ENCODE measurements at regions not wholly inside any gene's neighbourhood (a gene's known extent, or its start where the extent isn't known, plus 50 kb on each side); places are given as distances from the start of the nearest gene placed in this dataset.

GRCh38 chr12:114765960-114766691 is 82.2 kb upstream of the TBX3 start:
- Histone ChIP-seq H2BK12ac (ENCODE audit: low read depth, low read length) (no peak overlapping the region), H4K91ac (replicated peaks; ENCODE audit: insufficient read length, low read length) (no peak overlapping the region), H3K4ac (replicated peaks; ENCODE audit: insufficient read length, low read depth, low read length) (no peak overlapping the region), H2BK20ac (ENCODE audit: low read length) (no peak overlapping the region), H3K23ac (ENCODE audit: insufficient read length) (no peak overlapping the region), H3K4me1 (replicated peaks in 1 of 4; ENCODE audit: control insufficient read depth in 3 of 4, insufficient read depth in 4 of 4, low read length in 3 of 4) (no peaks in the 10 kb centered on the region), H3K27me3 (replicated peaks in 1 of 4; ENCODE audit: control insufficient read depth in 3 of 4, extremely low read depth in 1 of 4, insufficient read depth in 3 of 4, low read length in 3 of 4) (no peaks in the 10 kb centered on the region), H2AK5ac (ENCODE audit: low read depth, low read length) (no peak overlapping the region), H3K79me2 (ENCODE audit: control insufficient read depth in 1 of 2, insufficient read depth in 2 of 2, low read length in 2 of 2) (no peaks in the 10 kb centered on the region), H4K5ac (ENCODE audit: insufficient read length, low read depth, low read length) (no peak overlapping the region), H3K18ac (ENCODE audit: extremely low read depth, low read length) (no peak overlapping the region), H3K79me1 (ENCODE audit: low read depth, low read length) (no peaks in the 10 kb centered on the region), H3K4me2 (ENCODE audit: insufficient read depth in 1 of 2, low read depth in 2 of 2, low read length in 2 of 2) (no peak overlapping the region), H3K56ac (replicated peaks; ENCODE audit: insufficient read length, low read depth, low read length) (no peak overlapping the region), H2BK120ac (replicated peaks; ENCODE audit: low read depth, low read length) (no peak overlapping the region), H3K23me2 (ENCODE audit: low read depth, low read length) (no peaks in the 10 kb centered on the region), H3K14ac (ENCODE audit: insufficient read length) (no peak overlapping the region), H3K4me3 (ENCODE audit: extremely low read depth in 1 of 4, insufficient read depth in 2 of 4, low read depth in 3 of 4, low read length in 4 of 4) (no peak overlapping the region), H4K8ac (ENCODE audit: extremely low read depth, insufficient read depth, low read length) (no peak overlapping the region), H3K9ac (replicated peaks in 1 of 4; ENCODE audit: extremely low read depth in 1 of 4, low read depth in 3 of 4, low read length in 3 of 4) (no peak overlapping the region), H2AFZ (ENCODE audit: low read length) (no peak overlapping the region), H3K9me3 (ENCODE audit: insufficient read depth in 2 of 2, low read depth in 1 of 2, low read length in 1 of 2) (no peaks in the 10 kb centered on the region), H3K27ac (ENCODE audit: low read depth, low read length) (no peak overlapping the region), H3K36me3 (ENCODE audit: control insufficient read depth in 2 of 4, insufficient read depth in 4 of 4, low read length in 3 of 4) (no peaks in the 10 kb centered on the region), H2BK5ac (ENCODE audit: low read depth, low read length) (no peak overlapping the region), H4K20me1 (replicated peaks in 1 of 2; ENCODE audit: control insufficient read depth in 1 of 2, insufficient read depth in 2 of 2, low read length in 2 of 2) (no peaks in the 10 kb centered on the region), H2BK15ac (ENCODE audit: low read length) (no peak overlapping the region)
- CTCF ChIA-PET (ENCODE audit: partially characterized antibody), result no interaction called here
- TF ChIP-seq SIN3A (conservative IDR thresholded peaks at IDR 0.05 in 1 of 2, IDR thresholded peaks at IDR 0.05 in 1 of 2; ENCODE audit: low read depth in 1 of 2, low read length in 2 of 2) (no peak), RNF2 (IDR thresholded peaks at IDR 0.05; ENCODE audit: borderline replicate concordance, low read depth, low read length, missing control alignments, poor library complexity, severe bottlenecking) (no peak), HDAC6 (IDR thresholded peaks at IDR 0.05; ENCODE audit: low read depth, low read length) (no peak), SP1 (IDR thresholded peaks at IDR 0.05; ENCODE audit: low read depth, low read length) (no peak), BCL11A (IDR thresholded peaks at IDR 0.05; ENCODE audit: low read depth in 2 of 2, low read length in 2 of 2) (no peak)
- DNase-seq (ENCODE audit: low read depth in 1 of 2, low spot score in 2 of 2) (no peak), FAIRE-seq (no peak)
- POLR2A ChIA-PET (ENCODE audit: partially characterized antibody), result no interaction called here
- WGBS, 2 experiments (ENCODE audit: extremely low coverage in 1 of 2, insufficient coverage in 1 of 2, insufficient read length in 1 of 2, insufficient replicate concordance in 2 of 2, low coverage in 1 of 2, low lambda C conversion rate in 2 of 2, missing lambda C conversion rate in 1 of 2), result 96% methylated on average over 11 of the region's 11 CpGs; no CpG with 5 or more reads in 1 of the 2 experiments

Data from H1 (cell line).